ENCODE measurements at regions not wholly inside any gene's neighbourhood (a gene's known extent, or its start where the extent isn't known, plus 50 kb on each side); places are given as distances from the start of the nearest gene placed in this dataset.

GRCh38 chr4:152085657-152086056 lies 324.9 kb upstream of the GATB start:
- Histone ChIP-seq H3K9me3 (replicated peaks; ENCODE audit: control insufficient read depth, insufficient read depth, low read length) (peaks cover 3% of the 10 kb centered on the region; the same call in 2 of the 3 replicates), H4K20me1 (ENCODE audit: control insufficient read depth, insufficient read depth) (no peaks in the 10 kb centered on the region), H3K79me2 (ENCODE audit: control insufficient read depth, insufficient read depth, low read length) (no peaks in the 10 kb centered on the region), H3K4me1 (ENCODE audit: control insufficient read depth, insufficient read depth, low read length) (no peaks in the 10 kb centered on the region), H3K27me3 (replicated peaks in 1 of 2; ENCODE audit: control insufficient read depth in 2 of 2, insufficient read depth in 2 of 2, low read length in 1 of 2) (no peaks in the 10 kb centered on the region), H2AFZ (ENCODE audit: control insufficient read depth, low read depth, low read length) (no peak overlapping the region), H3K9ac (ENCODE audit: control insufficient read depth, insufficient read depth, low read length) (no peak overlapping the region), H3K36me3 (ENCODE audit: control insufficient read depth in 2 of 2, insufficient read depth in 2 of 2, low read length in 1 of 2) (no peaks in the 10 kb centered on the region), H3K4me2 (ENCODE audit: control insufficient read depth, insufficient read depth) (no peak overlapping the region), H3K27ac (ENCODE audit: control insufficient read depth, insufficient read depth) (no peak overlapping the region), H3K4me3 (no peak overlapping the region)
- in situ Hi-C loops (cut with MboI), result no loop called here
- ATAC-seq (no peak), FAIRE-seq (no peak), DNase-seq (ENCODE audit: low read depth, low spot score) (no peak)
- SMC1A ChIA-PET (ENCODE audit: uncharacterized antibody, unreplicated experiment), result no interaction called here
- POLR2A ChIA-PET, result no interaction called here
- TF ChIP-seq MEF2B (IDR thresholded peaks at IDR 0.05; ENCODE audit: partially characterized antibody, poor library complexity, severe bottlenecking), result no peak
- TF ChIP-seq POLR2AphosphoS5 (IDR thresholded peaks at IDR 0.05; ENCODE audit: low read length), result no peak
- no peak for TF ChIP-seq EGR1 (IDR thresholded peaks at IDR 0.05; ENCODE audit: borderline replicate concordance in 1 of 2, low read depth in 2 of 2, low read length in 2 of 2)
- no peak for TF ChIP-seq BMI1 (IDR thresholded peaks at IDR 0.05; ENCODE audit: borderline replicate concordance)
- TF ChIP-seq RB1 (IDR thresholded peaks at IDR 0.05; ENCODE audit: borderline replicate concordance), result no peak
- TF ChIP-seq SMARCA5 (IDR thresholded peaks at IDR 0.05), result no peak
- TF ChIP-seq FOS (IDR thresholded peaks at IDR 0.05; ENCODE audit: borderline replicate concordance, extremely low read depth, insufficient read length), result no peak
- no peak for TF ChIP-seq ATF3 (IDR thresholded peaks at IDR 0.05; ENCODE audit: borderline replicate concordance, extremely low read depth, low read depth, low read length)
- no peak for TF ChIP-seq ZNF274 (IDR thresholded peaks at IDR 0.05; ENCODE audit: insufficient read depth, insufficient read length)
- no peak for TF ChIP-seq MYC (IDR thresholded peaks at IDR 0.05; ENCODE audit: insufficient read depth, insufficient read length, insufficient replicate concordance, low read length, severe bottlenecking)
- TF ChIP-seq TAF1 (IDR thresholded peaks at IDR 0.05; ENCODE audit: borderline replicate concordance, low read depth, low read length), result no peak
- no peak for TF ChIP-seq HSF1 (IDR thresholded peaks at IDR 0.05; ENCODE audit: low read depth, low read length)
- TF ChIP-seq BCL3 (IDR thresholded peaks at IDR 0.05; ENCODE audit: borderline replicate concordance, insufficient read depth, low read depth, low read length, poor library complexity, severe bottlenecking), result no peak
- no peak for TF ChIP-seq ETV6 (conservative IDR thresholded peaks at IDR 0.05 in 1 of 2, IDR thresholded peaks at IDR 0.05 in 1 of 2; ENCODE audit: borderline replicate concordance in 1 of 2, low read depth in 1 of 2)
- TF ChIP-seq TCF12 (IDR thresholded peaks at IDR 0.05; ENCODE audit: low read depth, low read length), result no peak
- TF ChIP-seq YY1 (IDR thresholded peaks at IDR 0.05; ENCODE audit: low read depth, low read length), result no peak
- no peak for TF ChIP-seq SUPT20H (IDR thresholded peaks at IDR 0.05; ENCODE audit: borderline replicate concordance, control insufficient read depth, low read depth, low read length)
- intact Hi-C loops (cut with micrococcal nuclease; ENCODE audit: unreplicated experiment), result no loop called here
- WGBS (ENCODE audit: insufficient coverage, insufficient replicate concordance, low lambda C conversion rate, missing lambda C conversion rate), result 0% methylated on average over 1 of the region's 1 CpG
- no TSS peak for BruUV-seq (replicated peaks)
- RAD21 ChIA-PET (ENCODE audit: unreplicated experiment), result no interaction called here
- CTCF ChIA-PET, result no interaction called here

Data from GM12878 (cell line).